ENCODE measurements at regions not wholly inside any gene's neighbourhood (a gene's known extent, or its start where the extent isn't known, plus 50 kb on each side); places are given as distances from the start of the nearest gene placed in this dataset.

DNA sequence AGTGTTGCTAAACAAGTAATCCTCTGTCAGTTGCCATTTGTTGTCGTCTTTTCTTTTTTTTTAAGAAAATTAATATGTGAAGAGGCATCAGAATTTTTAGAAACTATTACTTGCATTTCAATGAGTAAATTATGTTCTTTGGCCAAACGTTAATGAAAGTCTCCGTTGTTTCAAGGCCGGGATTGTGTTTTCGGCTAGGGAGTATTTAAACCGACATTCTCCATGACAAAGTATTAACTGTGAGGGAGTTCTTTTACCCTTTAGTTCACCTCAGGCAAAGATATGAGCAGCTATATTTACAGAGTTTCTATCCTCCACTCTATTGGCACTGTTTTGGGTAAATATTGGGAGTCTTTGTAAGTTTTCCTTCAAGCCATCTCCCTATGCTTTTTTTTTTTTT lies 668.9 kb downstream of the METTL15 start:
- no peak for TF ChIP-seq CTCF (IDR thresholded peaks at IDR 0.05; ENCODE audit: extremely low read depth in 1 of 2, insufficient read depth in 1 of 2, low read depth in 1 of 2, low read length in 2 of 2)
- TF ChIP-seq, protein P1, sequence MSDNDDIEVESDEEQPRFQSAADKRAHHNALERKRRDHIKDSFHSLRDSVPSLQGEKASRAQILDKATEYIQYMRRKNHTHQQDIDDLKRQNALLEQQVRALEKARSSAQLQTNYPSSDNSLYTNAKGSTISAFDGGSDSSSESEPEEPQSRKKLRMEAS (IDR thresholded peaks at IDR 0.05; ENCODE audit: insufficient read depth, insufficient read length) = no peak
- TF ChIP-seq EZH2 (IDR thresholded peaks at IDR 0.05; ENCODE audit: borderline replicate concordance, low read depth, low read length, severe bottlenecking) = no peak
- no peak for TF ChIP-seq POLR2A (IDR thresholded peaks at IDR 0.05; ENCODE audit: low read depth, low read length)
- no peak for TF ChIP-seq FOS (IDR thresholded peaks at IDR 0.05; ENCODE audit: borderline replicate concordance, insufficient read depth, low read length)
- TF ChIP-seq GATA2 (IDR thresholded peaks at IDR 0.05; ENCODE audit: insufficient read depth, insufficient read length, low read depth, low read length) = no peak
- no peak for TF ChIP-seq POLR2AphosphoS5 (IDR thresholded peaks at IDR 0.05; ENCODE audit: insufficient read depth, low read depth, low read length)
- no peak for TF ChIP-seq JUN (IDR thresholded peaks at IDR 0.05; ENCODE audit: borderline replicate concordance, insufficient read depth, insufficient read length, low read depth)
- TF ChIP-seq MYC (IDR thresholded peaks at IDR 0.05; ENCODE audit: low read depth, low read length) = no peak
